ENCODE measurements at regions not wholly inside any gene's neighbourhood (a gene's known extent, or its start where the extent isn't known, plus 50 kb on each side); places are given as distances from the start of the nearest gene placed in this dataset.

DNA sequence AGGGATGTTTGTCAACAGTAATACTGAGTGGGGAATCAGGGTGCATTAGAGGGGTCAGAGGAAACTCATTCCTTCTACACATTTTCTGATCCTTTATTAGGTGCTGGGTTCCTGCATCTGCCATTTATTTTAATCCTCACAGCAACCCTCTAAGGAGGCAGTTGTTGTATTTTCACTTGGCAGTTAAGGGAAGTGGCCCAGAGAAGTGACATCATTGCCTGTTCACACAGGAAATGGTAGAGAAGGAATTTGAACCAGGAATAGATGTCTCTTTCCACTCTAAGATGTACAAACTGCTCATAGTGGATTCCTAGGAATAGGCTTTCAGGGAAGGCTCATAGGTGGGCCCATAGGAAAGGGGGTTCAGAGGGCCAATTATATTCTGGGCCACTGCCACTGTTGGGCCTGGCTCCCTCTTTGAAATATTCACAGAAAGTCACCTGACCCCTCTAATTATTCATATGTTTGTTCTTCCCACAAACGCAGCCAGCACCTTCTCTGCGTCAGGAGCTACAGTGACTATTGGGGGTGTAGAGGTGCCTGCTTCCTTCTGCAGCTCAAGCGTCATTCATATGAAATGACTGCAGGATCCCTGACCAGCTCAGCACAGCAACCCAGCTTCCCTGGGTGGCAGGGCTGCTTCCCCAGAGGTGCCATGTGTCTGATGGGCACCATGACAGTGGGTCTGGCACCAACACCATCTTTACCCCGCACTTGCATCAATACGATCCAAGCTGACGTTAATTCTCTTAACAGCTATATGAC is 163.9 kb upstream of the SMAD3 start:
- no peaks in the 10 kb centered on the region; the same call in 1 of the 2 replicates for H4K20me1 ChIP-seq (replicated peaks; ENCODE audit: insufficient read depth)
- Mint-ChIP-seq H3K36me3 (ENCODE audit: low read depth) (no peaks in the 10 kb centered on the region; the same call in 2 of the 3 replicates), H3K27ac (no peak overlapping the region), H3K4me1 (peaks cover 8% of the 10 kb centered on the region; the same call in 2 of the 3 replicates), H3K9me3 (peaks cover 2% of the 10 kb centered on the region; the same call in 1 of the 3 replicates), H3K4me3 (no peak overlapping the region), H3K27me3 (ENCODE audit: insufficient read depth, low read depth, poor library complexity) (peaks cover 7% of the 10 kb centered on the region)
- H3K27me3 ChIP-seq (ENCODE audit: insufficient read depth), result no peaks in the 10 kb centered on the region
- no peaks in the 10 kb centered on the region for H3K36me3 ChIP-seq (ENCODE audit: insufficient read depth)
- TF ChIP-seq, protein P1, sequence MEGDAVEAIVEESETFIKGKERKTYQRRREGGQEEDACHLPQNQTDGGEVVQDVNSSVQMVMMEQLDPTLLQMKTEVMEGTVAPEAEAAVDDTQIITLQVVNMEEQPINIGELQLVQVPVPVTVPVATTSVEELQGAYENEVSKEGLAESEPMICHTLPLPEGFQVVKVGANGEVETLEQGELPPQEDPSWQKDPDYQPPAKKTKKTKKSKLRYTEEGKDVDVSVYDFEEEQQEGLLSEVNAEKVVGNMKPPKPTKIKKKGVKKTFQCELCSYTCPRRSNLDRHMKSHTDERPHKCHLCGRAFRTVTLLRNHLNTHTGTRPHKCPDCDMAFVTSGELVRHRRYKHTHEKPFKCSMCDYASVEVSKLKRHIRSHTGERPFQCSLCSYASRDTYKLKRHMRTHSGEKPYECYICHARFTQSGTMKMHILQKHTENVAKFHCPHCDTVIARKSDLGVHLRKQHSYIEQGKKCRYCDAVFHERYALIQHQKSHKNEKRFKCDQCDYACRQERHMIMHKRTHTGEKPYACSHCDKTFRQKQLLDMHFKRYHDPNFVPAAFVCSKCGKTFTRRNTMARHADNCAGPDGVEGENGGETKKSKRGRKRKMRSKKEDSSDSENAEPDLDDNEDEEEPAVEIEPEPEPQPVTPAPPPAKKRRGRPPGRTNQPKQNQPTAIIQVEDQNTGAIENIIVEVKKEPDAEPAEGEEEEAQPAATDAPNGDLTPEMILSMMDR (conservative IDR thresholded peaks at IDR 0.05; ENCODE audit: low read depth in 2 of 2), result no peak
- TF ChIP-seq CREB1 (CRISPR knock-in tag; IDR thresholded peaks at IDR 0.05; ENCODE audit: low read depth), result no peak
- TF ChIP-seq, protein P2, sequence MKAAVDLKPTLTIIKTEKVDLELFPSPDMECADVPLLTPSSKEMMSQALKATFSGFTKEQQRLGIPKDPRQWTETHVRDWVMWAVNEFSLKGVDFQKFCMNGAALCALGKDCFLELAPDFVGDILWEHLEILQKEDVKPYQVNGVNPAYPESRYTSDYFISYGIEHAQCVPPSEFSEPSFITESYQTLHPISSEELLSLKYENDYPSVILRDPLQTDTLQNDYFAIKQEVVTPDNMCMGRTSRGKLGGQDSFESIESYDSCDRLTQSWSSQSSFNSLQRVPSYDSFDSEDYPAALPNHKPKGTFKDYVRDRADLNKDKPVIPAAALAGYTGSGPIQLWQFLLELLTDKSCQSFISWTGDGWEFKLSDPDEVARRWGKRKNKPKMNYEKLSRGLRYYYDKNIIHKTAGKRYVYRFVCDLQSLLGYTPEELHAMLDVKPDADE (IDR thresholded peaks at IDR 0.05), result no peak
- TF ChIP-seq JUNB (IDR thresholded peaks at IDR 0.05; ENCODE audit: unreplicated experiment), result no peak
- TF ChIP-seq, protein P3, sequence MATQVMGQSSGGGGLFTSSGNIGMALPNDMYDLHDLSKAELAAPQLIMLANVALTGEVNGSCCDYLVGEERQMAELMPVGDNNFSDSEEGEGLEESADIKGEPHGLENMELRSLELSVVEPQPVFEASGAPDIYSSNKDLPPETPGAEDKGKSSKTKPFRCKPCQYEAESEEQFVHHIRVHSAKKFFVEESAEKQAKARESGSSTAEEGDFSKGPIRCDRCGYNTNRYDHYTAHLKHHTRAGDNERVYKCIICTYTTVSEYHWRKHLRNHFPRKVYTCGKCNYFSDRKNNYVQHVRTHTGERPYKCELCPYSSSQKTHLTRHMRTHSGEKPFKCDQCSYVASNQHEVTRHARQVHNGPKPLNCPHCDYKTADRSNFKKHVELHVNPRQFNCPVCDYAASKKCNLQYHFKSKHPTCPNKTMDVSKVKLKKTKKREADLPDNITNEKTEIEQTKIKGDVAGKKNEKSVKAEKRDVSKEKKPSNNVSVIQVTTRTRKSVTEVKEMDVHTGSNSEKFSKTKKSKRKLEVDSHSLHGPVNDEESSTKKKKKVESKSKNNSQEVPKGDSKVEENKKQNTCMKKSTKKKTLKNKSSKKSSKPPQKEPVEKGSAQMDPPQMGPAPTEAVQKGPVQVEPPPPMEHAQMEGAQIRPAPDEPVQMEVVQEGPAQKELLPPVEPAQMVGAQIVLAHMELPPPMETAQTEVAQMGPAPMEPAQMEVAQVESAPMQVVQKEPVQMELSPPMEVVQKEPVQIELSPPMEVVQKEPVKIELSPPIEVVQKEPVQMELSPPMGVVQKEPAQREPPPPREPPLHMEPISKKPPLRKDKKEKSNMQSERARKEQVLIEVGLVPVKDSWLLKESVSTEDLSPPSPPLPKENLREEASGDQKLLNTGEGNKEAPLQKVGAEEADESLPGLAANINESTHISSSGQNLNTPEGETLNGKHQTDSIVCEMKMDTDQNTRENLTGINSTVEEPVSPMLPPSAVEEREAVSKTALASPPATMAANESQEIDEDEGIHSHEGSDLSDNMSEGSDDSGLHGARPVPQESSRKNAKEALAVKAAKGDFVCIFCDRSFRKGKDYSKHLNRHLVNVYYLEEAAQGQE (IDR thresholded peaks at IDR 0.05; ENCODE audit: unreplicated experiment), result no peak
- no peak for TF ChIP-seq STAT1 (IDR thresholded peaks at IDR 0.05; ENCODE audit: unreplicated experiment)
- TF ChIP-seq ZNF114 (CRISPR knock-in tag; IDR thresholded peaks at IDR 0.05), result no peak
- TF ChIP-seq, protein P4, sequence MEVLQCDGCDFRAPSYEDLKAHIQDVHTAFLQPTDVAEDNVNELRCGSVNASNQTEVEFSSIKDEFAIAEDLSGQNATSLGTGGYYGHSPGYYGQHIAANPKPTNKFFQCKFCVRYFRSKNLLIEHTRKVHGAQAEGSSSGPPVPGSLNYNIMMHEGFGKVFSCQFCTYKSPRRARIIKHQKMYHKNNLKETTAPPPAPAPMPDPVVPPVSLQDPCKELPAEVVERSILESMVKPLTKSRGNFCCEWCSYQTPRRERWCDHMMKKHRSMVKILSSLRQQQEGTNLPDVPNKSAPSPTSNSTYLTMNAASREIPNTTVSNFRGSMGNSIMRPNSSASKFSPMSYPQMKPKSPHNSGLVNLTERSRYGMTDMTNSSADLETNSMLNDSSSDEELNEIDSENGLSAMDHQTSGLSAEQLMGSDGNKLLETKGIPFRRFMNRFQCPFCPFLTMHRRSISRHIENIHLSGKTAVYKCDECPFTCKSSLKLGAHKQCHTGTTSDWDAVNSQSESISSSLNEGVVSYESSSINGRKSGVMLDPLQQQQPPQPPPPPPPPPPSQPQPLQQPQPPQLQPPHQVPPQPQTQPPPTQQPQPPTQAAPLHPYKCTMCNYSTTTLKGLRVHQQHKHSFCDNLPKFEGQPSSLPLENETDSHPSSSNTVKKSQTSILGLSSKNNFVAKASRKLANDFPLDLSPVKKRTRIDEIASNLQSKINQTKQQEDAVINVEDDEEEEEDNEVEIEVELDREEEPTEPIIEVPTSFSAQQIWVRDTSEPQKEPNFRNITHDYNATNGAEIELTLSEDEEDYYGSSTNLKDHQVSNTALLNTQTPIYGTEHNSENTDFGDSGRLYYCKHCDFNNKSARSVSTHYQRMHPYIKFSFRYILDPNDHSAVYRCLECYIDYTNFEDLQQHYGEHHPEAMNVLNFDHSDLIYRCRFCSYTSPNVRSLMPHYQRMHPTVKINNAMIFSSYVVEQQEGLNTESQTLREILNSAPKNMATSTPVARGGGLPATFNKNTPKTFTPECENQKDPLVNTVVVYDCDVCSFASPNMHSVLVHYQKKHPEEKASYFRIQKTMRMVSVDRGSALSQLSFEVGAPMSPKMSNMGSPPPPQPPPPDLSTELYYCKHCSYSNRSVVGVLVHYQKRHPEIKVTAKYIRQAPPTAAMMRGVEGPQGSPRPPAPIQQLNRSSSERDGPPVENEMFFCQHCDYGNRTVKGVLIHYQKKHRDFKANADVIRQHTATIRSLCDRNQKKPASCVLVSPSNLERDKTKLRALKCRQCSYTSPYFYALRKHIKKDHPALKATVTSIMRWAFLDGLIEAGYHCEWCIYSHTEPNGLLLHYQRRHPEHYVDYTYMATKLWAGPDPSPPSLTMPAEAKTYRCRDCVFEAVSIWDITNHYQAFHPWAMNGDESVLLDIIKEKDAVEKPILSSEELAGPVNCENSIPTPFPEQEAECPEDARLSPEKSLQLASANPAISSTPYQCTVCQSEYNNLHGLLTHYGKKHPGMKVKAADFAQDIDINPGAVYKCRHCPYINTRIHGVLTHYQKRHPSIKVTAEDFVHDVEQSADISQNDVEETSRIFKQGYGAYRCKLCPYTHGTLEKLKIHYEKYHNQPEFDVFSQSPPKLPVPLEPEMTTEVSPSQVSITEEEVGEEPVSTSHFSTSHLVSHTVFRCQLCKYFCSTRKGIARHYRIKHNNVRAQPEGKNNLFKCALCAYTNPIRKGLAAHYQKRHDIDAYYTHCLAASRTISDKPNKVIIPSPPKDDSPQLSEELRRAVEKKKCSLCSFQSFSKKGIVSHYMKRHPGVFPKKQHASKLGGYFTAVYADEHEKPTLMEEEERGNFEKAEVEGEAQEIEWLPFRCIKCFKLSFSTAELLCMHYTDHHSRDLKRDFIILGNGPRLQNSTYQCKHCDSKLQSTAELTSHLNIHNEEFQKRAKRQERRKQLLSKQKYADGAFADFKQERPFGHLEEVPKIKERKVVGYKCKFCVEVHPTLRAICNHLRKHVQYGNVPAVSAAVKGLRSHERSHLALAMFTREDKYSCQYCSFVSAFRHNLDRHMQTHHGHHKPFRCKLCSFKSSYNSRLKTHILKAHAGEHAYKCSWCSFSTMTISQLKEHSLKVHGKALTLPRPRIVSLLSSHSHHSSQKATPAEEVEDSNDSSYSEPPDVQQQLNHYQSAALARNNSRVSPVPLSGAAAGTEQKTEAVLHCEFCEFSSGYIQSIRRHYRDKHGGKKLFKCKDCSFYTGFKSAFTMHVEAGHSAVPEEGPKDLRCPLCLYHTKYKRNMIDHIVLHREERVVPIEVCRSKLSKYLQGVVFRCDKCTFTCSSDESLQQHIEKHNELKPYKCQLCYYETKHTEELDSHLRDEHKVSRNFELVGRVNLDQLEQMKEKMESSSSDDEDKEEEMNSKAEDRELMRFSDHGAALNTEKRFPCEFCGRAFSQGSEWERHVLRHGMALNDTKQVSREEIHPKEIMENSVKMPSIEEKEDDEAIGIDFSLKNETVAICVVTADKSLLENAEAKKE (CRISPR knock-in tag; IDR thresholded peaks at IDR 0.05), result no peak
- TF ChIP-seq POLR2AphosphoS5 (IDR thresholded peaks at IDR 0.05; ENCODE audit: low read depth), result no peak
- no peak for TF ChIP-seq NANOG (IDR thresholded peaks at IDR 0.05; ENCODE audit: borderline replicate concordance)
- TF ChIP-seq EZH2phosphoT487 (IDR thresholded peaks at IDR 0.05; ENCODE audit: unreplicated experiment), result no peak
- no peak for TF ChIP-seq ZNF331 (CRISPR knock-in tag; IDR thresholded peaks at IDR 0.05; ENCODE audit: low read depth)
- no peak for TF ChIP-seq EZH2 (IDR thresholded peaks at IDR 0.05; ENCODE audit: low read depth, unreplicated experiment)
- H2AFZ ChIP-seq, result no peak overlapping the region
- H3K9me2 ChIP-seq (ENCODE audit: insufficient read depth), result no peaks in the 10 kb centered on the region; the same call in 1 of the 2 replicates
- no peak overlapping the region for H3K4me3 ChIP-seq
- DNase-seq (ENCODE audit: low spot score), result no peak
- no peaks in the 10 kb centered on the region for H3F3A ChIP-seq (replicated peaks; ENCODE audit: low read depth)
- H3K4me1 ChIP-seq (ENCODE audit: insufficient read depth), result no peaks in the 10 kb centered on the region
- ATAC-seq, result no peak
- H3K27ac ChIP-seq (ENCODE audit: low read depth), result no peak overlapping the region
- no peaks in the 10 kb centered on the region for H3K79me2 ChIP-seq (replicated peaks; ENCODE audit: insufficient read depth)
- H3K4me2 ChIP-seq, result no peak overlapping the region

Measured in GM23338 (cell line).